ENCODE measurements at regions not wholly inside any gene's neighbourhood (a gene's known extent, or its start where the extent isn't known, plus 50 kb on each side); places are given as distances from the start of the nearest gene placed in this dataset.

- Histone ChIP-seq H3K27me3 (replicated peaks; ENCODE audit: insufficient read depth) (no peaks in the 10 kb centered on the region), H3K9me2 (ENCODE audit: insufficient read depth) (no peaks in the 10 kb centered on the region), H3F3A (ENCODE audit: insufficient read depth) (peaks cover 15% of the 10 kb centered on the region), H3K9ac (no peak overlapping the region), H3K4me3 (no peak overlapping the region), H4K20me1 (ENCODE audit: insufficient read depth) (no peaks in the 10 kb centered on the region), H3K9me3 (ENCODE audit: low read depth) (no peaks in the 10 kb centered on the region), H3K79me2 (ENCODE audit: insufficient read depth) (no peaks in the 10 kb centered on the region), H3K4me1 (ENCODE audit: insufficient read depth) (peaks cover 11% of the 10 kb centered on the region), H3K27ac (no peak overlapping the region), H3K4me2 (ENCODE audit: unreplicated experiment) (no peak overlapping the region), H2AFZ (no peak overlapping the region), H3K36me3 (ENCODE audit: low read depth) (no peaks in the 10 kb centered on the region)
- TF ChIP-seq EZH2 (IDR thresholded peaks at IDR 0.05; ENCODE audit: insufficient read depth, poor library complexity, severe bottlenecking) (no peak), EZH2phosphoT487 (IDR thresholded peaks at IDR 0.05; ENCODE audit: insufficient read depth, low read depth) (no peak)
- no peak for DNase-seq
- 88 to 91% methylated on average over 8 of the region's 8 CpGs for WGBS, 2 experiments (ENCODE audit: low coverage in 1 of 2, low lambda C conversion rate in 2 of 2, missing lambda C conversion rate in 2 of 2)
- in situ Hi-C loops (cut with MboI) = no loop called here
Measured at GRCh38 chr11:86182976-86183584, 61.5 kb upstream of the EED start.

GRCh38 chr11:86181379-86181778 is 63.2 kb upstream of the EED start:
- Histone ChIP-seq H3K79me2 (ENCODE audit: insufficient read depth) (no peaks in the 10 kb centered on the region), H2AFZ (no peak overlapping the region), H3K4me3 (no peak overlapping the region), H3K9me2 (ENCODE audit: insufficient read depth) (no peaks in the 10 kb centered on the region), H4K20me1 (ENCODE audit: insufficient read depth) (no peaks in the 10 kb centered on the region), H3K9ac (no peak overlapping the region), H3K9me3 (ENCODE audit: low read depth) (no peaks in the 10 kb centered on the region), H3K4me2 (ENCODE audit: unreplicated experiment) (no peak overlapping the region), H3K36me3 (ENCODE audit: low read depth) (no peaks in the 10 kb centered on the region), H3K27me3 (replicated peaks; ENCODE audit: insufficient read depth) (no peaks in the 10 kb centered on the region), H3F3A (ENCODE audit: insufficient read depth) (peaks cover 20% of the 10 kb centered on the region), H3K4me1 (ENCODE audit: insufficient read depth) (peaks cover 18% of the 10 kb centered on the region), H3K27ac (no peak overlapping the region)
- TF ChIP-seq EZH2phosphoT487 (IDR thresholded peaks at IDR 0.05; ENCODE audit: insufficient read depth, low read depth) (no peak), EZH2 (IDR thresholded peaks at IDR 0.05; ENCODE audit: insufficient read depth, poor library complexity, severe bottlenecking) (no peak)
- no peak for DNase-seq
- in situ Hi-C loops (cut with MboI) = no loop called here
- 86% methylated on average over 4 of the region's 4 CpGs for WGBS, 2 experiments (ENCODE audit: low coverage in 1 of 2, low lambda C conversion rate in 2 of 2, missing lambda C conversion rate in 2 of 2)

- Histone ChIP-seq H3K4me2 (ENCODE audit: unreplicated experiment) (no peak overlapping the region), H2AFZ (no peak overlapping the region), H4K20me1 (ENCODE audit: insufficient read depth) (no peaks in the 10 kb centered on the region), H3K9ac (no peak overlapping the region), H3K27ac (no peak overlapping the region), H3K79me2 (ENCODE audit: insufficient read depth) (no peaks in the 10 kb centered on the region), H3K27me3 (replicated peaks; ENCODE audit: insufficient read depth) (no peaks in the 10 kb centered on the region), H3K9me3 (ENCODE audit: low read depth) (no peaks in the 10 kb centered on the region), H3K4me1 (ENCODE audit: insufficient read depth) (peaks cover 24% of the 10 kb centered on the region), H3K36me3 (ENCODE audit: low read depth) (no peaks in the 10 kb centered on the region), H3K9me2 (ENCODE audit: insufficient read depth) (no peaks in the 10 kb centered on the region), H3K4me3 (no peak overlapping the region), H3F3A (ENCODE audit: insufficient read depth) (peaks cover 26% of the 10 kb centered on the region)
- no peak for DNase-seq
- 96 to 97% methylated on average over 4 of the region's 4 CpGs for WGBS, 2 experiments (ENCODE audit: low coverage in 1 of 2, low lambda C conversion rate in 2 of 2, missing lambda C conversion rate in 2 of 2)
- in situ Hi-C loops (cut with MboI) = no loop called here
- no peak for TF ChIP-seq EZH2phosphoT487 (IDR thresholded peaks at IDR 0.05; ENCODE audit: insufficient read depth, low read depth)
- TF ChIP-seq EZH2 (IDR thresholded peaks at IDR 0.05; ENCODE audit: insufficient read depth, poor library complexity, severe bottlenecking) = no peak
Measured at GRCh38 chr11:86180851-86181250, 63.7 kb upstream of the EED start.

- no peak for TF ChIP-seq EZH2 (IDR thresholded peaks at IDR 0.05; ENCODE audit: insufficient read depth, poor library complexity, severe bottlenecking)
- no peak for TF ChIP-seq EZH2phosphoT487 (IDR thresholded peaks at IDR 0.05; ENCODE audit: insufficient read depth, low read depth)
- H3K27ac ChIP-seq = no peak overlapping the region
- no peaks in the 10 kb centered on the region for H3K36me3 ChIP-seq (ENCODE audit: low read depth)
- H3K9ac ChIP-seq = no peak overlapping the region
- H3F3A ChIP-seq (ENCODE audit: insufficient read depth) = peaks cover 30% of the 10 kb centered on the region
- no peak overlapping the region for H2AFZ ChIP-seq
- no peak overlapping the region for H3K4me3 ChIP-seq
- no peaks in the 10 kb centered on the region for H3K79me2 ChIP-seq (ENCODE audit: insufficient read depth)
- H3K27me3 ChIP-seq (replicated peaks; ENCODE audit: insufficient read depth) = no peaks in the 10 kb centered on the region
- in situ Hi-C loops (cut with MboI) = no loop called here
- H3K9me3 ChIP-seq (ENCODE audit: low read depth) = no peaks in the 10 kb centered on the region
- no peaks in the 10 kb centered on the region for H3K9me2 ChIP-seq (ENCODE audit: insufficient read depth)
- H3K4me1 ChIP-seq (ENCODE audit: insufficient read depth) = peaks cover 28% of the 10 kb centered on the region
- no peak overlapping the region for H3K4me2 ChIP-seq (ENCODE audit: unreplicated experiment)
- H4K20me1 ChIP-seq (ENCODE audit: insufficient read depth) = no peaks in the 10 kb centered on the region
- 85 to 88% methylated on average over 6 of the region's 6 CpGs for WGBS, 2 experiments (ENCODE audit: low coverage in 1 of 2, low lambda C conversion rate in 2 of 2, missing lambda C conversion rate in 2 of 2)
- DNase-seq = no peak
Measured at GRCh38 chr11:86180423-86180822, 64.1 kb upstream of the EED start.

- no peaks in the 10 kb centered on the region for H3K9me2 ChIP-seq (ENCODE audit: insufficient read depth)
- no peaks in the 10 kb centered on the region for H3K9me3 ChIP-seq (ENCODE audit: low read depth)
- H3K4me3 ChIP-seq = no peak overlapping the region
- H3K79me2 ChIP-seq (ENCODE audit: insufficient read depth) = no peaks in the 10 kb centered on the region
- no peaks in the 10 kb centered on the region for H4K20me1 ChIP-seq (ENCODE audit: insufficient read depth)
- no peak for DNase-seq
- H3K9ac ChIP-seq = no peak overlapping the region
- H2AFZ ChIP-seq = no peak overlapping the region
- 64 to 66% methylated on average over 5 of the region's 5 CpGs for WGBS, 2 experiments (ENCODE audit: low coverage in 1 of 2, low lambda C conversion rate in 2 of 2, missing lambda C conversion rate in 2 of 2)
- TF ChIP-seq EZH2 (IDR thresholded peaks at IDR 0.05; ENCODE audit: insufficient read depth, poor library complexity, severe bottlenecking) (no peak), EZH2phosphoT487 (IDR thresholded peaks at IDR 0.05; ENCODE audit: insufficient read depth, low read depth) (no peak)
- no peak overlapping the region for H3K27ac ChIP-seq
- in situ Hi-C loops (cut with MboI) = no loop called here
- peaks cover 36% of the 10 kb centered on the region for H3K4me1 ChIP-seq (ENCODE audit: insufficient read depth)
- no peaks in the 10 kb centered on the region for H3K36me3 ChIP-seq (ENCODE audit: low read depth)
- H3K4me2 ChIP-seq (ENCODE audit: unreplicated experiment) = no peak overlapping the region
- H3K27me3 ChIP-seq (replicated peaks; ENCODE audit: insufficient read depth) = no peaks in the 10 kb centered on the region
- peaks cover 38% of the 10 kb centered on the region for H3F3A ChIP-seq (ENCODE audit: insufficient read depth)
Measured at GRCh38 chr11:86179646-86180064, 64.9 kb upstream of the EED start.
